Kidney tubule cell (primary cell): ENCODE measurements at regions not wholly inside any gene's neighbourhood (a gene's known extent, or its start where the extent isn't known, plus 50 kb on each side); places are given as distances from the start of the nearest gene placed in this dataset.

Source experiments
- DNase-seq: peaks from one replicate; pipeline ENCODE4 v3.0.0-alpha.2; 2018; ENCODE audit warnings: low spot score

- DNase-seq = peak; percentile 90
These were observed 535.9 kb upstream of the ATXN8OS start for GRCh38 chr13:69571606-69572323.

DNA sequence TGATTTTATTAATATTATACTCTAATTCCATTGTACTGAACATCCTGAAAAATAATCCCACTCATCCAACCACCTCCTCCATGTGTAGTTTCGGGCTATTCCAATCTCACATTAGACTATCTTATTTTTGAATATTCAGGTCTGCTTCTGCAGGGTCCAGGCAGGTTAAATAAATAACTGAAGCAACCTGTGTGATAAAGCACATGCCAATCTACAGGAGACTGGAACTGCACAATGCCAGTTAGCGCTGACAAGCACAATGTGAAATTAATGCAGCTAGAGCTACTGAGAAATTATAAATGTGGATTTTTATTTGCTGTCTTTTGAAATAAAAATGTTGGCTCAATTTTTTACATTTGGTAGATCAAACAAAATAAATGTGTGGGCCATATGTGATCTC is 540.1 kb upstream of the ATXN8OS start:
- no peak for DNase-seq

GRCh38 chr13:69566104-69566716 is 541.4 kb upstream of the ATXN8OS start:
- DNase-seq = no peak

DNA sequence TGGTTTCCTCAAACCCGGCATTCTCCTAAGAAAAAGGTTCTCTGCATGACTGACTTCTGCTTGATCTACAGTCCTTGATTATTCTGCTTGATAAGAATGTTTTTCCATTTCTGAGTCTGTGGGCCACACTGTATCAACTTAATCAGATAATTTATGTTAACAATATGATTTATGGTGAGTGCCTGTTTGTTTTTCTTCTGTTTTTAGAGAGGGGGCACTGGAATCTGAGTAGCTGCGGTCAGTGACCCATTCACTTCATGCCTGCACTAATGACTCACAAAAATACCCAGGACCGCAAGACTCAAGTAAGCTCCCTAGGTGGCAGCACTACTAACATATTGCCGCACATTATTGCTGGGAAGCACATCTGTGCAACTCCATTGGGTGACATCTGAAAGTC is 542.3 kb upstream of the ATXN8OS start:
- peak; percentile 90 for DNase-seq

DNA sequence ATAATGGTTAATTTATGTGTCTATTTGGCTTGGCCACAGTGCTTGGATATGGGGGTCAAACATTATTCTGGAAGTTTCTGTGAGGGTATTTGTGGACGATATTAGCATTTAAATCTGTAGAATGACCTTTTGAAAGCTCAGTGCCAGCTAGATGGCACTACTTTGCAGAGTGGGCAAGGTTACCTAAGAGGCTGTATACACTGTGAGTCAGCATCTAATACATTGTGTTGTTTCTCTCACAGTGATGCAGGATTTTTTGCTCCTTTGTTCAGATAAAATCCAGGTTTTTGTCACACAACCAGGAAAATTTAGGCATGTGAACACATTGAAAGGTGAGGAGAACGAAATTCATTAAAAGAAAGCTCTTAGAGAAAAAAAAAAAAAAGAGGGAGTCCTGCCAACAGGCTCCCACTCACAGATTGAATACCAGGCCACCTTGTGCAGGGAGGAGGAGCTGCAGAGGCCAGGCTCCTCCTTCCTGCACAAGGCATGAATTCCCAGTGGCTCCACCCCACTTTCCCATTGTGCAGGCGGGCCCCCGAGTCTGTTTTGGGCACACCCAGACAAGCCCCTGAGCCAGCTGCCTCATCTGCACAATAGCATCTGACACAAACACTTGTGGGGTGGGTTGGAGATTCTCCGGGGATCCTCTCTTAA is 551.0 kb upstream of the ATXN8OS start:
- DNase-seq = no peak

GRCh38 chr13:69553976-69554375 is 553.6 kb upstream of the ATXN8OS start:
- no peak for DNase-seq

DNA sequence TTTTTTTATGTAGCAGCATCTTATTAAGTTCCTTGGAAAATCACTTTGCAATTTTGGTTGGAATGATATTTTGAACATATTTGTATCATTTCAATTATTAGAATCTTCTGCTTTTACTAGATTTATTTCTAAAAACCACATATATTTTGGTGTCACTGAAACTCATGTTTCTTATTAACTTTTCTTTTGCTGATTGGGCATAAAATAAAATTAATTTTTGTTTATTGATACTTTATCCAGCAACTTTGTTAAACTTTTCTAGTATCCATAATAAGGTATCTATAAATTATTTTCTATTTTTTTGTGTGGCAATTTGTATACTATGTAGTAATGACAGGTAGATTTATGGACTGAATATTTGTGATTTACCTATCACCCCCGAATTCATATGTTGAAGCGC is 556.4 kb upstream of the ATXN8OS start:
- DNase-seq = no peak

GRCh38 chr13:69547780-69548179 is 559.8 kb upstream of the ATXN8OS start:
- DNase-seq = no peak

DNA sequence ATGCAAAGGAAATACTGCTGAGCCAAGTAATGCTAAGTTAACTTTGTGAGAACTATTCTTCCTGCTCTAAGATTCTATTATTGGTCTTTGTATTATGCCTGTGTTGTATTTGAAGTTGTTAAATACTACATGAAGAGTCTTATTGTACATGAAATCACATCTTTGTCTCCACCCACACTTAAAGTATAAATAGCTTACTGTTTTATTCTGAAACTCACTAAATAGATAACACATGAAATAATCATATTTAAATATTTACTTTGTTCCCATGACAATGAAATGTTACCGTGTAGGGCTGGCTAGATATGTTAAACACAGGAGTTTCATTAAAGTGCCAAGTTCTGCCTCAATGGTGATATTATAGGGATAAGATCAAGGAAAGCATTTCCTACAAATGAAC is 562.1 kb upstream of the ATXN8OS start:
- DNase-seq = no peak

GRCh38 chr13:69524459-69525150 is 583.0 kb upstream of the ATXN8OS start:
- DNase-seq = peak; percentile 62

DNA sequence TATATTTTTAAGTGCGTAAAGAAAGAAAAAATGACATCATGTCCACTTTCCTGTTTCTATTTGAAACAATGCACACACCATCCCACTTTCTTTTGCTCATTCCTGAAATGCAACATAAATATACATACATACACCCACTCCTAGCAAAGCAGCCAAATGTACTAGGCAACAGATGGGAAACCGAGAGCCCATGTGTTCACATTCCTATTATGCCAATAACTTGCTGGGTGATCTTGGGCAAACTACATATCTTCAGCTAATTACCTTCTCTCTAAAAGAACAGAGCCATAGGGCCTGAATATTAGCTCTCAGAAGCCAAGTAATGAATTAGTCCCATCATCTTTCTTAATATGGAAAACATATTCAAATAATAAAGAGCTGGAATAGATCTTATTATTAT is 610.6 kb upstream of the ATXN8OS start:
- DNase-seq = no peak

DNA sequence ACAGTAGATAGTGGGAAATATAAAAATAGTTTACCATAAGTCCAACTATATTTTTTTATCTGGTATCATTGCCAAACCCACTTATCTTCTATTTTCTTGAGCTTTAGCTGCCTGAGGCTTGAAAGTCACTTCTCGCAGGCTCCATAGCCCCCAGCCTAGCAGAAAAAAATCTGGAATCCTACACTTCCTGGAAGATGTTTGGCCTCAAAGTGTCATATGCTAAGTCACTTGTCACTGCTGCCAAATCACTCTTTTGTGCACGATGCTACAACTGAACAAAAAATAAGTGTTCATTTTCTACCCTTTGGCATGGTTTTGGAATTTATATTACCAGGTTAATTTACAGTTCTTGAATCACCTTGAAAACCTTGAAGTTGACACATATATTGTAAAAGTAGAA is 612.5 kb upstream of the ATXN8OS start:
- DNase-seq = no peak

DNA sequence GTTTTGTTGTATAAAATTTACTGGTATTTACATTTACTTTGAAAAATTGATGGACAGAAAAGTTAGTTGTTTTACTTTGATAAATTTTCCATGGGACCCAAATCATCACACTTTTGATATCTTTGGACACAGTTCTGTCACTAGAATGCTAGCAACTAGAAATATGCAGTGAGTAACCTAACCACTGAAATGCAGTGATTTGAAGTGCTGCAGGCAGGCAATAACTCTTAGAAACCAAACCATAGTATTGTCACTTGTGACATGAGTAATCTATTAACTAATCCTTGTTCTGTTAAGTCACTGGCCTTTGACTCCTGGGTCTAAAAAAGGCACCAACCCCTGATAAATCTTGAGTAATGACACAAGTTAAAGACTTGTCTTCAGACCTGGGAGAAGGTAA is 620.0 kb upstream of the ATXN8OS start:
- DNase-seq = peak; percentile 29

DNA sequence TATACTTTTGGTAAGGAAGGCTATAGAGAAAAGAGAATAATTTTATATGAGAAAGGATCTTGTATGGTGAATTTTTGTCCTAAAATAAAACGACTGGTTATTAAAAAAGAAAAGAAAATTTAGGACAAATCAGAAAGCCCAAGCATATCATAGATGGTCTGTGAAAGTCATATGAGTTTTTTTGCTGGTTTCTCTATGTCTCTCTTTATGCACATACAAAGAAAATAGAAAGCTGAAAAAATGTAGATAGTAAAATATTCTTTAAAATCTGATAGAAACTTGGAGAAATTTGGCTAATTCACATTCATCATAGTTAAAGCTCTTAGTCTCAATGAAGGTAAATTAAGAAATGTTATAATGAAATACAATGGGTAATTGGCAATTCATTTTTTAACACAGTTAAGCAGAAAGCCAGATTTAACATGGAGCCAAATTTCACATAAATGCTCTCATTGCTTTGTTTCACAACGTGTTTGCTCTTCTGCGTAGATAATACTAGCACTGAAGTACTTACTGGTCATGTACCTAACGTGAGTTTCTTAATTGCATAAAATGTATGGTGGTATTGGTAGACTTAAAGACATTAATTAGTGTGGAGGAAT is 621.5 kb upstream of the ATXN8OS start:
- DNase-seq = no peak

DNA sequence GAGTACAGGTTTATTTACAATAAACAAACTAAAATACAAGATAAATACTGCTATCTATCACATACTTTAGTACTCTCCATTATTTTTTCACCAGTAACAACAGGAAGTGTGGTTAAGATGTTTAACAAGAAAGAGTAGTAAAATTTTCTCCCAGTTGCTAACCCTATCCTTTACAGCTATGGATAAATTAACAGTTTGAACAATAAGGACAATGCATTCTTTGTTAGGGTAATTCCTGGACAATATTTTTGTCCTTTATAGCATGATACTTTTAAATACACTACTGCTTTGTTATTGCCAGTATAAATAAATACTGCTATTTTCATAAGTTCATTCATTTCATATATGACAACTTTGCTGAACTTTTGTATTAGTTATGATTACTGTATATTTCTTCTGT is 630.2 kb upstream of the ATXN8OS start:
- no peak for DNase-seq

DNA sequence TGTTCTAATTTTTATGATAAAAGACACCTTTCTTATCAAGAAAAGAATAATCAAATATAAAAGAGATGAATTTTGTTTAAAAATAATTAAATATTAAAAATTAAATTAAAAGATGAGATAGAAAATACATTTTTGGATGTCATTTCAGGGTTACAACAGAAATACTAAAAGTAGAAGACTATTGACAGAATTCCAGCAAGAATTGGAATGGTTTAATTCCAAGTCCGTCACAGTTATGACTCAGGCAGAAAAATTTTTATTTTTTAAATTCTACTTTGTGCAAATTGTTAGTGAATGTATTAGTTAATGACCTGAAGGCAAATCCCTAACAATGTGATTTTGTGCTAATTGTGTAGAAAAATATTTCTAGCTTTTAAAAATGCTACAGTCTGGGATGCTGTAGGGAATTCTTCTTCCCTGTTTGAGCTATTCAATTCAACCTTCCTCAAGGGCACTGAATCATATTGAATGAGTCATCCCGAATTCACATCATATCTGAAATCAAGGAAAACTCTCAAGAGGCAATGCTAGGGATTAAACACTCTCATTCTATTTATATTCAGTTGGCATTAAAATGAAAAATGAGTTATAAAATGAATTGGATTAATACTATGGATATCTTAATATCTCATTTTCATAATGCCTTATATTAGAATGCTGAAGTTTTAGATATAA is 633.5 kb upstream of the ATXN8OS start:
- peak; percentile 14 for DNase-seq

DNA sequence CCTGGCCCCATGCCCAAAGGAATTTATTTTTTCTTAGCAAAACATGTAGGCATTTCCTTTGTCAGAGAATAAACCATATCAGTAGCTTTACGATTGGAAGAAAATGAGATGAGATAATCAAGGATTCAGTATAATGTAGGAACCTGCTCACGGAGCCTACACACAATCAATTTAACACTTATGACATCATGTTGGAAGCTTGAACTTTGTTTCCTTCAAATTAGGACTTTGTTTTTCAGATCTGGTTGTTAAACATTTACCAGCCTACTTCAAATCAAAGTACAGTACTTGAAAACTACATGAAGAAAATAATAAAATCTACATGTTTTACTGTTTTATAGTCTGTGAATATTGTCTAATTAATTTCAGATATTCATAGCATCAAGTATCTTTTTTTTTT is 639.0 kb upstream of the ATXN8OS start:
- DNase-seq = no peak

DNA sequence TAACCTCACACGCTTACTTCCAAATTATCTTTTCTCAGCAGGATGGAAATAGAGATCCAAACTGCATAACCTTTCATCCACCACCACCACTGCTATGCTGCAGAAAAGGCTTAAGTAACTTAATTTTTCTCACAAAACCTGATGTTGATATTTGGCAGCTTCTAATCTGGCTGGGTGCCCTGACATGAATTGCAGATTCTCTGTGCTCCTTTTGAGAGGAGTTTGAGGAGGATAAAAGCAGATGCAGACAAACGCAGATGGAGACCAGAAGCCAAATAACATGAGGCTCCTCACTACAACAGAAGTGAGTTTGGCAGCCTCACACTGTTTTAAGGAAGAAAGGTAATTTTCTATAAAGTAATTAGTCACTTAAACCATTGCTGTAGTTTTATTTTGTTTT is 646.2 kb upstream of the ATXN8OS start:
- DNase-seq = no peak

DNA sequence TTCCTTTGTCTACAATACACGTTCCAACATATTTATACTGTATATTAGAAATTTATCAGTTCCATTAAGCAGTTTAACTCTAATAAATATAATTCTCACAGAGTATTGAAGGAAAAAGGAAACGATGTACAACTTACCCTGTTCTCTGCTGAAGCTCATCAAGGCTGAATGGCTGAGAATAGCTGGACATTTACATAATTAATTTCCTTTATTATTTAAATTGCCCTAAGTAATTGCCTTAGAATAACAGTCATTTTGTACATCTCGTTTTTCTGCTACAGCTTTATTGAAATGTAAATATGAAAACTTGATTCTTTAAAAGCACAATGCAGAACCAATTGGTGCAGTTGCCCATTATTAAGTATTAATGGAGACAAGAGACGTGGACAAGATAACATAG is 648.3 kb upstream of the ATXN8OS start:
- DNase-seq = no peak

- DNase-seq = no peak
These were observed 649.6 kb upstream of the ATXN8OS start for GRCh38 chr13:69458013-69458412.

- DNase-seq = no peak
These were observed 657.4 kb upstream of the ATXN8OS start for GRCh38 chr13:69450245-69450644.

GRCh38 chr13:69425235-69425634 is 682.4 kb upstream of the ATXN8OS start:
- no peak for DNase-seq
